ENCODE measurements at regions not wholly inside any gene's neighbourhood (a gene's known extent, or its start where the extent isn't known, plus 50 kb on each side); places are given as distances from the start of the nearest gene placed in this dataset.
"Not testable (repeated sequence)": the region's sequence is repeated elsewhere in the genome, so short reads cannot be mapped to it uniquely, and the experiment has no call there.

DNA sequence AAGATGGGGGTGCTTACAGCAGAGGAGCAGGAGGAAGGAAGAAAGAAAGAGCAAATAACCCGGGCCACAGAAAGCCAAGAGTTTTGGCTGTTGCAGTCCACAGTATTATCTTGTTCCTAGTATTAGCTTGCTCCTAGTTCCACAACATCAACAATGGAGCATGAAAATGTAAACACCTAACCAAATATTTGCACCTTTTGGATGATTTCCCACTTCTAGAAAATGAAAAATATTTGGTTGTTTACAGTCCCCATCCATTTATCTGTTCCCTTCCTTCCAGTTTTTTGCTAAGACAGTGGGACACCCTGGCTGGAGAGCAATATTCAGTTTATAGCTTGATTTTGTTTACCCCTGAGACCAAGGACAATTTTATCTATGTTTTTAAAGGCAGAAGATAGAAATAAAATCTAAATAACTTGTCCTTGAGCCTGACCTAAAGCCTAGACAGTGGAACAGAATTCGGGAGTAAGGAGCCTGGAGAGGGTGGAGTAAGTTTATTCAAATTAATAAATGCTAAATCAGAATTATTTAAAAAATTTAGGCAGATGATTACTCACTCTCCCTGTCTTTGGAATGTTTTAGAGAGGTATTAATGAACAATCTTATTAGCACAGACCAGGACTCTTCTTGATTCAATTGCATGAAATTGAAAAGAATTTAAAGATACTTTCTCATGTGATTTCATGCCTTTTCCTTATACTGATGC lies 51.6 kb downstream of the RESF1 start:
- no peak for TF ChIP-seq ZFX (IDR thresholded peaks at IDR 0.05; ENCODE audit: borderline replicate concordance)
- no peak for TF ChIP-seq CTCF (IDR thresholded peaks at IDR 0.05)
- peak overlapping the region; percentile 14; the same call in 1 of the 2 replicates for H3K27ac ChIP-seq

DNA sequence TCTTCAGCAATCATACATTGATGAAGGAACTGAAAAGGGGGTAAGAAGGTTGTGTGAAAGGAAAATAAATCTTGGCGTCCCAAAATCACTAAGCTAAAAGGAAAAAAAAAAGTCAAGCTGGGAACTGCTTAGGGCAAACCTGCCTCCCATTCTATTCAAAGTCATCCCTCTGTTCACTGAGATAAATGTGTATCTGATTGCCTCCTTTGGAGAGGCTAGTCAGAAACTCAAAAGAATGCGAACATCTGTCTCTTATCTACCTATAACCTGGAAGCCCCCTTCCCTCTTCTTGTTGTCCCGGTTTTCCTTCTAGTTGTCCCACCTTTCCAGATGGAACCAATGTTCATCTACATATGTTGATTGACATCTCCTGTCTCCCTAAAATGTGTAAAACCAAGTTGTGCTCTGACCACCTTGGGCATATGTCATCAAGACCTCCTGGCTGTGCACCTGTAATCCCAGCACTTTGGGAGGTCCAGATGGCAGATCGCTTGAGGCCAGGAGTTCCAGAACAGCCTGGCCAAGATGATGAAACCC lies 53.1 kb downstream of the RESF1 start:
- no peak overlapping the region for H3K27ac ChIP-seq
- TF ChIP-seq CTCF (IDR thresholded peaks at IDR 0.05) (no peak), ZFX (IDR thresholded peaks at IDR 0.05; ENCODE audit: borderline replicate concordance) (no peak)

DNA sequence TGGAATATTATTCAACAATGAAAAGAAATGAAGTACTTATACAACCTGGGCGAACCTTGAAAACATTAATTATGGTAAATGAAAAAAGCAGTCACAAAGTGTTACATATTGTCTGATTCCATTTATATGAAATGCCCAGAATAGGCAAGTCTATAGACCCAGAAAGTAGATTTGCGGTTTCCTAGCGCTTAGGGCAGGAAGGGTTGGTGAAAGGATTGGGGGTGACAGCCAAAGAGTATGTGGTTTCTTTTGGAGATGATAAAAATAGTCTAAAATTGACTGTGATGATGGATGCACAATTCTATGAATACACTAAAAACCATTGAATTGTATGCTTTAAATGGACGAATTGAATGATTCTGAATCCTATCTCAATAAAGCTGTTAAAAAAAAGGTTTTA lies 55.8 kb downstream of the RESF1 start:
- no peak overlapping the region for H3K27ac ChIP-seq
- no peak for TF ChIP-seq ZFX (IDR thresholded peaks at IDR 0.05; ENCODE audit: borderline replicate concordance)
- no peak for TF ChIP-seq CTCF (IDR thresholded peaks at IDR 0.05)

DNA sequence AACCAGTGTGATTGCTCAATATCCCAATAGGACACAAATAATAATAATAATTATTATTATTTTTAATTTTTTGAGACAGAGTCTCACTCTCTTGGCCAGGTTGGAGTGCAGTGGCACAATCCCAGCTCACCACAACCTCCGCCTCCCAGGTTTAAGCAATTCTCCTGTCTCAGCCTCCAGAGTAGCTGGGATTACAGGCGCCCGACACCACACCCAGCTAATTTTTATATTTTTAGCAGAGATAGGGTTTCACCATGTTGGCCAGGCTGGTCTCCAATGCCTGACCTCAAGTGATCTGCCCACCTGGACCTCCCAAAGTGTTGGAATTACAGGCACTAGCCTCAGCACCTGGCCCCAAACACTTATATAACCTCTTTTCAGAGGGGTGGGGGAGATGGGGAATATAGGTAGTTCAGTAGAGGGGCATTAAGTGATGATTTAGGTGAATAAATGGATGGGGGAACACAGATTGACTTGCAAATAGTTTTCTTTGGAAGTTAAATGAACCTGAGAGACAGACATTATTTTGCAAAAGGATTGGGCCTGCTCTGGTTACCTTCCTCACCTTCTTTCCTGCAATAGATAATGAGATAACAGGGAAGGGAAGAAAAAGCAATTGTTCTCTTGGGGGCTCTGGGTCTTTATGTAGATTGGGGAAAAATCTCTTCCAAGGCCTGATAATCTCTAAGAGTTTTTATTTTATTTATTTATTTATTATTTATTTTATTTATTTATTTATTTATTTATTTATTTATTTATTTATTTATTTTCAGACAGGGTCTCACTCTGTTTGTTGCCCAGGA lies 57.7 kb downstream of the RESF1 start:
- H3K27ac ChIP-seq, result no peak overlapping the region
- TF ChIP-seq CTCF (IDR thresholded peaks at IDR 0.05), result no peak
- TF ChIP-seq ZFX (IDR thresholded peaks at IDR 0.05; ENCODE audit: borderline replicate concordance), result no peak

GRCh38 chr12:32021346-32021773 lies 62.1 kb downstream of the RESF1 start:
- no peak overlapping the region for H3K27ac ChIP-seq
- TF ChIP-seq CTCF (IDR thresholded peaks at IDR 0.05) (no peak), ZFX (IDR thresholded peaks at IDR 0.05; ENCODE audit: borderline replicate concordance) (no peak)

GRCh38 chr12:32022387-32022786 lies 63.2 kb downstream of the RESF1 start:
- not testable (repeated sequence) for H3K27ac ChIP-seq

- H3K27ac ChIP-seq, result not testable (repeated sequence)
These were observed 64.6 kb downstream of the RESF1 start for GRCh38 chr12:32023861-32024260.

GRCh38 chr12:32024884-32025592 lies 65.8 kb downstream of the RESF1 start:
- no peak overlapping the region for H3K27ac ChIP-seq
- TF ChIP-seq ZFX (IDR thresholded peaks at IDR 0.05; ENCODE audit: borderline replicate concordance), result no peak
- TF ChIP-seq CTCF (IDR thresholded peaks at IDR 0.05), result no peak
